ENCODE measurements at regions not wholly inside any gene's neighbourhood (a gene's known extent, or its start where the extent isn't known, plus 50 kb on each side); places are given as distances from the start of the nearest gene placed in this dataset.

DNA sequence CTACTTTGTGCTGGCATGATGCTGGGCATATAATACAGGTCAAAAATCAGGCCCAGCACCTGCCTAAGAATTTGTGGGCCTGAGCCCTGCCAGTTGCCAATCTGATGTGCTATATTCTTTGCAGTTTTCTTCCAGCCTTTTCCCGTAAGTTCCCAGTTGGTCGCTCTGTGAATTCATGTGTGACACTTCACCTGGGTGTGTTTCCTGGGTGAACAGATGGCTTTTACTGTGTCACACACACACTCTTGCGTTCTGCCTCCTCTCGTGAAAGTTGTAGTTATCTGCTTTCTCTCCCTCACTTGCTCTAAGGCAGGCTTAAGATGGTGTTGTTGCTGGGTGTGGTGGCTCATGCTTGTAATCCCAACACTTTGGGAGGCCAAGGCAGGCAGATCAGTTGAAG, 153.5 kb upstream of the DMRT1 start:
- Histone ChIP-seq H2BK15ac (ENCODE audit: low read depth, low read length) (peak overlapping the region; percentile 31; the same call in 1 of the 3 replicates), H3K27ac (ENCODE audit: insufficient read depth, low read length) (no peak overlapping the region), H3K9me1 (ENCODE audit: insufficient read depth, low read length) (peaks cover 8% of the 10 kb centered on the region), H2BK5ac (ENCODE audit: low read depth, low read length, poor library complexity, severe bottlenecking) (peak overlapping the region; percentile 6), H4K91ac (ENCODE audit: insufficient read depth, low read depth, low read length) (peak overlapping the region; percentile 43; the same call in 1 of the 2 replicates), H3K9ac (ENCODE audit: low read depth, low read length) (no peak overlapping the region), H3K36me3 (ENCODE audit: control insufficient read depth, insufficient read depth, low read length) (no peaks in the 10 kb centered on the region), H3K56ac (ENCODE audit: extremely low read depth, insufficient read depth, low read length) (no peak overlapping the region), H2AK5ac (ENCODE audit: low read depth, low read length) (peak overlapping the region; percentile 52), H3K4me1 (ENCODE audit: control insufficient read depth, insufficient read depth, low read length) (peaks cover 18% of the 10 kb centered on the region), H3K27me3 (ENCODE audit: control insufficient read depth, insufficient read depth, low read length) (no peaks in the 10 kb centered on the region), H4K8ac (ENCODE audit: low read depth in 2 of 2, low read length in 2 of 2) (no peak overlapping the region; a peak in 1 of 4 replicates), H4K20me1 (ENCODE audit: insufficient read depth, low read length) (no peaks in the 10 kb centered on the region), H2AK9ac (replicated peaks; ENCODE audit: low read depth, low read length, poor library complexity) (no peak overlapping the region), H2BK20ac (ENCODE audit: low read depth, low read length) (peak overlapping the region; percentile 47), H3K18ac (ENCODE audit: low read depth, low read length) (no peak overlapping the region; the same call in 1 of the 2 replicates), H3K4me2 (ENCODE audit: low read depth, low read length) (no peak overlapping the region), H4K5ac (ENCODE audit: low read depth, low read length) (no peak overlapping the region), H3K14ac (replicated peaks; ENCODE audit: low read depth, low read length) (no peak overlapping the region), H2BK120ac (ENCODE audit: low read depth, low read length) (no peak overlapping the region), H3K79me1 (ENCODE audit: low read depth in 1 of 2, low read length in 2 of 2) (peaks cover 9 to 43% of the 10 kb centered on the region in 2 experiments), H2AFZ (replicated peaks; ENCODE audit: low read length, poor library complexity) (no peak overlapping the region), H3K23ac (ENCODE audit: low read depth, low read length) (no peak overlapping the region), H3K4me3 (ENCODE audit: insufficient read depth, low read depth, low read length) (no peak overlapping the region), H3K9me3 (ENCODE audit: control insufficient read depth, insufficient read depth, low read length) (no peaks in the 10 kb centered on the region), H3K4ac (ENCODE audit: low read depth, low read length) (peak overlapping the region; percentile 62; the same call in 1 of the 2 replicates)
- TF ChIP-seq MXI1 (IDR thresholded peaks at IDR 0.05; ENCODE audit: borderline replicate concordance, low read depth, low read length): no peak
- TF ChIP-seq MAZ (IDR thresholded peaks at IDR 0.05; ENCODE audit: borderline replicate concordance, low read depth, low read length): no peak
- no peak for TF ChIP-seq RAD21 (IDR thresholded peaks at IDR 0.05; ENCODE audit: low read length)
- ATAC-seq (ENCODE audit: low read depth) (no peak), DNase-seq (no peak)
- ChIA-PET CTCF (no interaction called here), POLR2A (ENCODE audit: unreplicated experiment) (no interaction called here)
- in situ Hi-C loops (cut with MboI; ENCODE audit: low sequenced_read_pairs) (no loop called here), intact Hi-C loops (cut with micrococcal nuclease) (no loop called here), dilution Hi-C loops (cut with HindIII; ENCODE audit: low sequenced_read_pairs, unreplicated experiment) (no loop called here)
- no CpG with 5 or more reads among the region's 4 CpGs for WGBS, 2 experiments (ENCODE audit: extremely low coverage in 2 of 2, insufficient read length in 1 of 2)
- BruUV-seq (replicated peaks): no TSS peak

Measured in IMR-90 (cell line).